Activated T-cell treated with anti-CD3 and anti-CD28 coated beads, Interleukin-2, amount 50 U/mL, for 72 hours (primary cell): ENCODE measurements at regions not wholly inside any gene's neighbourhood (a gene's known extent, or its start where the extent isn't known, plus 50 kb on each side); places are given as distances from the start of the nearest gene placed in this dataset.

Experiments
- ATAC-seq, 2 donors: fragments of 150-1000 bp; cut with Tn5 transposase; replicated peaks in 1 of 2; 2 replicates each; pipeline ENCODE4 v1.10.0; 2021; ENCODE audit warnings: moderate library complexity in 2 of 2, mild to moderate bottlenecking in 1 of 2
- DNase-seq, 2 donors: peaks; one replicate each; pipeline ENCODE4 v3.0.0; 2021 to 2022; ENCODE audit warnings: mixed read lengths in 1 of 2
- H3K27ac Mint-ChIP-seq: one replicate; pipeline ENCODE4 v1.8.0; 2022; ENCODE audit warnings: mild to moderate bottlenecking, moderate library complexity, mixed read lengths
- H3K27me3 Mint-ChIP-seq: one replicate; pipeline ENCODE4 v1.8.0; 2022; ENCODE audit warnings: low read depth, mixed read lengths
- H3K36me3 Mint-ChIP-seq, 2 donors: one replicate each; pipeline ENCODE4 v1.8.0; 2022; ENCODE audit warnings: mixed read lengths in 2 of 2, mild to moderate bottlenecking in 1 of 2; ENCODE audit not compliant: insufficient read depth in 2 of 2
- H3K4me1 Mint-ChIP-seq: one replicate; pipeline ENCODE4 v1.8.0; 2022; ENCODE audit warnings: low read depth, mixed read lengths
- H3K4me3 Mint-ChIP-seq, 2 donors: one replicate each; pipeline ENCODE4 v1.8.0; 2022; ENCODE audit warnings: mild to moderate bottlenecking in 2 of 2, mixed read lengths in 2 of 2, moderate library complexity in 2 of 2
- H3K9me3 Mint-ChIP-seq, 2 donors: one replicate each; pipeline ENCODE4 v1.8.0; 2022; ENCODE audit warnings: mixed read lengths in 2 of 2

GRCh38 chr6:85192596-85192995 lies 257.3 kb upstream of the NT5E start:
- no peak for ATAC-seq
- Mint-ChIP-seq H3K4me3 (no peak overlapping the region), H3K4me1 (no peaks in the 10 kb centered on the region), H3K27me3 (no peaks in the 10 kb centered on the region), H3K27ac (no peak overlapping the region), H3K9me3 (no peaks in the 10 kb centered on the region), H3K36me3 (no peaks in the 10 kb centered on the region)
- DNase-seq: no peak

GRCh38 chr6:85192186-85192585 lies 257.7 kb upstream of the NT5E start:
- Mint-ChIP-seq H3K4me3 (no peak overlapping the region), H3K36me3 (no peaks in the 10 kb centered on the region), H3K27ac (no peak overlapping the region), H3K9me3 (no peaks in the 10 kb centered on the region), H3K27me3 (no peaks in the 10 kb centered on the region), H3K4me1 (no peaks in the 10 kb centered on the region)
- DNase-seq (no peak), ATAC-seq (no peak)

GRCh38 chr6:85191656-85192055 lies 258.2 kb upstream of the NT5E start:
- peaks cover 0 to 2% of the 10 kb centered on the region in 2 donors for H3K9me3 Mint-ChIP-seq
- no peak for ATAC-seq
- H3K27ac Mint-ChIP-seq: no peak overlapping the region
- H3K4me1 Mint-ChIP-seq: no peaks in the 10 kb centered on the region
- no peaks in the 10 kb centered on the region for H3K27me3 Mint-ChIP-seq
- no peaks in the 10 kb centered on the region for H3K36me3 Mint-ChIP-seq
- DNase-seq: no peak
- no peak overlapping the region for H3K4me3 Mint-ChIP-seq

- no peak overlapping the region for H3K4me3 Mint-ChIP-seq
- H3K4me1 Mint-ChIP-seq: no peaks in the 10 kb centered on the region
- no peak for ATAC-seq
- peaks cover 0 to 4% of the 10 kb centered on the region in 2 donors for H3K9me3 Mint-ChIP-seq
- H3K36me3 Mint-ChIP-seq: no peaks in the 10 kb centered on the region
- no peaks in the 10 kb centered on the region for H3K27me3 Mint-ChIP-seq
- DNase-seq: no peak
- no peak overlapping the region for H3K27ac Mint-ChIP-seq
Observed at GRCh38 chr6:85186546-85187175, 263.2 kb upstream of the NT5E start.

GRCh38 chr6:85185977-85186376 lies 263.9 kb upstream of the NT5E start:
- ATAC-seq (no peak), DNase-seq (no peak)
- no peaks in the 10 kb centered on the region for H3K4me1 Mint-ChIP-seq
- H3K4me3 Mint-ChIP-seq: no peak overlapping the region
- H3K27ac Mint-ChIP-seq: no peak overlapping the region
- no peaks in the 10 kb centered on the region for H3K36me3 Mint-ChIP-seq
- peaks cover 0 to 5% of the 10 kb centered on the region in 2 donors for H3K9me3 Mint-ChIP-seq
- H3K27me3 Mint-ChIP-seq: no peaks in the 10 kb centered on the region

- ATAC-seq (no peak), DNase-seq (no peak)
- no peaks in the 10 kb centered on the region for H3K36me3 Mint-ChIP-seq
- no peak overlapping the region for H3K4me3 Mint-ChIP-seq
- no peaks in the 10 kb centered on the region for H3K27me3 Mint-ChIP-seq
- peaks cover 2 to 9% of the 10 kb centered on the region in 2 donors for H3K9me3 Mint-ChIP-seq
- no peaks in the 10 kb centered on the region for H3K4me1 Mint-ChIP-seq
- no peak overlapping the region for H3K27ac Mint-ChIP-seq
Observed at GRCh38 chr6:85183841-85184240, 266.0 kb upstream of the NT5E start.

GRCh38 chr6:85172705-85173104 lies 277.2 kb upstream of the NT5E start:
- H3K9me3 Mint-ChIP-seq: peaks cover 0 to 6% of the 10 kb centered on the region in 2 donors

GRCh38 chr6:85172161-85172560 lies 277.7 kb upstream of the NT5E start:
- Mint-ChIP-seq H3K27ac (no peak overlapping the region), H3K4me3 (no peak overlapping the region), H3K27me3 (no peaks in the 10 kb centered on the region), H3K4me1 (no peaks in the 10 kb centered on the region), H3K36me3 (no peaks in the 10 kb centered on the region), H3K9me3 (peaks cover 0 to 6% of the 10 kb centered on the region in 2 donors)
- no peak for DNase-seq
- no peak for ATAC-seq

More at GRCh38 chr6:85172705-85173104, 277.2 kb upstream of the NT5E start:
- H3K36me3 Mint-ChIP-seq: no peaks in the 10 kb centered on the region
- no peak overlapping the region for H3K4me3 Mint-ChIP-seq
- H3K4me1 Mint-ChIP-seq: no peaks in the 10 kb centered on the region
- ATAC-seq: no peak
- no peak overlapping the region for H3K27ac Mint-ChIP-seq
- no peaks in the 10 kb centered on the region for H3K27me3 Mint-ChIP-seq
- DNase-seq: no peak

GRCh38 chr6:85169189-85169588 lies 280.7 kb upstream of the NT5E start:
- H3K9me3 Mint-ChIP-seq: peaks cover 0 to 3% of the 10 kb centered on the region in 2 donors
- ATAC-seq (no peak), DNase-seq (no peak)
- no peaks in the 10 kb centered on the region for H3K4me1 Mint-ChIP-seq
- H3K27ac Mint-ChIP-seq: no peak overlapping the region
- H3K4me3 Mint-ChIP-seq: no peak overlapping the region
- no peaks in the 10 kb centered on the region for H3K27me3 Mint-ChIP-seq
- H3K36me3 Mint-ChIP-seq: no peaks in the 10 kb centered on the region

- Mint-ChIP-seq H3K4me3 (no peak overlapping the region), H3K27ac (no peak overlapping the region), H3K4me1 (no peaks in the 10 kb centered on the region), H3K9me3 (peaks cover 0 to 4% of the 10 kb centered on the region in 2 donors), H3K36me3 (no peaks in the 10 kb centered on the region), H3K27me3 (no peaks in the 10 kb centered on the region)
- ATAC-seq (no peak), DNase-seq (no peak)
Observed at GRCh38 chr6:85168146-85168545, 281.7 kb upstream of the NT5E start.

GRCh38 chr6:85166114-85166741 lies 283.7 kb upstream of the NT5E start:
- H3K4me3 Mint-ChIP-seq: no peak overlapping the region
- no peaks in the 10 kb centered on the region for H3K36me3 Mint-ChIP-seq
- no peak overlapping the region for H3K27ac Mint-ChIP-seq
- H3K4me1 Mint-ChIP-seq: no peaks in the 10 kb centered on the region
- H3K27me3 Mint-ChIP-seq: no peaks in the 10 kb centered on the region
- DNase-seq (no peak), ATAC-seq (no peak)
- H3K9me3 Mint-ChIP-seq: peaks cover 0 to 4% of the 10 kb centered on the region in 2 donors

GRCh38 chr6:85163156-85164080 lies 286.5 kb upstream of the NT5E start:
- Mint-ChIP-seq H3K27ac (no peak overlapping the region), H3K4me3 (no peak overlapping the region), H3K27me3 (no peaks in the 10 kb centered on the region), H3K4me1 (no peaks in the 10 kb centered on the region), H3K36me3 (no peaks in the 10 kb centered on the region), H3K9me3 (peaks cover 0 to 4% of the 10 kb centered on the region in 2 donors)
- DNase-seq (no peak), ATAC-seq (no peak)

GRCh38 chr6:85157311-85157710 lies 292.6 kb upstream of the NT5E start:
- Mint-ChIP-seq H3K36me3 (no peaks in the 10 kb centered on the region), H3K9me3 (peaks cover 0 to 4% of the 10 kb centered on the region in 2 donors), H3K27ac (no peak overlapping the region), H3K4me1 (no peaks in the 10 kb centered on the region), H3K4me3 (no peak overlapping the region), H3K27me3 (no peaks in the 10 kb centered on the region)
- ATAC-seq (no peak), DNase-seq (no peak)
